DND-41 (cell line): ENCODE measurements at regions not wholly inside any gene's neighbourhood (a gene's known extent, or its start where the extent isn't known, plus 50 kb on each side); places are given as distances from the start of the nearest gene placed in this dataset.

Experiments used
- CTCF ChIP-seq: IDR thresholded peaks from 2 replicates; pipeline ENCODE4 v1.5.1; 2012; ENCODE audit warnings: borderline replicate concordance, low read length, moderate library complexity, mild to moderate bottlenecking; ENCODE audit not compliant: poor library complexity, severe bottlenecking; ENCODE audit errors: extremely low read depth
- EZH2 ChIP-seq: IDR thresholded peaks from 3 replicates; pipeline ENCODE4 v1.6.1; 2012; ENCODE audit warnings: borderline replicate concordance, low read depth, mild to moderate bottlenecking, moderate library complexity, low read length, inconsistent platforms; ENCODE audit not compliant: severe bottlenecking

DNA sequence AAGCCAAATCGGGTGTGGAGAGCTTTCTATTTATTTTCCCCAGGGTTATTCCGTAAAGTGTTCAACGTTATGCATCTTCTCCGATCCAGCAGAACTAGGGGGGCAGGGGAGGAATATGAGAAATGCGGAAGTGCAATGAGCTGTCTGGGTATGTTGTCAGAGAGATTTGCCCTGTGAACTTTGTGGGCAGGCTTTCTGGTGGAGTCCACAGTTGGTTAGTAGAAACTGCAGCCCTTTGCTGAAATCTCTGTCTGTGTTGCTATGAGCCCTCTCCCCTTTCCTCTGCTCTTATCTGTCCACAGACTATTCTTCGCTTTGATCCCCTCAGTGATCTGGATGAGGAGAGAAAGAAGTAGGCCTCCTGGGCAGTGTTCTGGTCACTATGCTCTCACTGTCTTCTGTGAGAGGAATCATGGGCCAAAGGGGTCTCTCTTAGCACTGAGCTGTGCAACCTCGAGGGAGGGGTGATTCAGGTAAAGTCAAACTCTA is 158.9 kb upstream of the FUT9 start:
- no peak for TF ChIP-seq CTCF
- TF ChIP-seq EZH2, result no peak
